H9 (cell line): ENCODE measurements at regions not wholly inside any gene's neighbourhood (a gene's known extent, or its start where the extent isn't known, plus 50 kb on each side); places are given as distances from the start of the nearest gene placed in this dataset.

ENCODE experiments used
- DNase-seq: peaks from one replicate; pipeline ENCODE4 v3.0.0-alpha.2; 2017
- H2AFZ ChIP-seq: one replicate; pipeline ENCODE4 v1.6.1; 2013; ENCODE audit warnings: mild to moderate bottlenecking, low read length, control low read depth, moderate library complexity
- H2AK5ac ChIP-seq: 2 replicates; pipeline ENCODE4 v1.6.1; 2013; ENCODE audit warnings: low read length, control low read depth, mixed read lengths; ENCODE audit not compliant: insufficient read length
- H2BK120ac ChIP-seq: one replicate; pipeline ENCODE4 v1.6.1; 2013; ENCODE audit warnings: low read depth, mild to moderate bottlenecking, low read length, control low read depth, inconsistent platforms; ENCODE audit not compliant: poor library complexity, severe bottlenecking
- H2BK12ac ChIP-seq: 2 replicates; pipeline ENCODE4 v1.6.1; 2013; ENCODE audit warnings: low read length, control low read depth, mixed read lengths, low read depth; ENCODE audit not compliant: insufficient read length
- H2BK15ac ChIP-seq: 2 replicates; pipeline ENCODE4 v1.6.1; 2013; ENCODE audit warnings: low read depth, low read length, control low read depth
- H2BK20ac ChIP-seq: one replicate; pipeline ENCODE4 v1.6.1; 2013; ENCODE audit warnings: low read depth, mild to moderate bottlenecking, low read length, control low read depth, inconsistent platforms; ENCODE audit not compliant: poor library complexity, severe bottlenecking
- H2BK5ac ChIP-seq: 2 replicates; pipeline ENCODE4 v1.6.1; 2013; ENCODE audit warnings: low read length, control low read depth, mixed read lengths; ENCODE audit not compliant: insufficient read length
- H3K14ac ChIP-seq: 2 replicates; pipeline ENCODE4 v1.6.1; 2013; ENCODE audit warnings: low read length, control low read depth; ENCODE audit not compliant: insufficient read depth
- H3K18ac ChIP-seq: 2 replicates; pipeline ENCODE4 v1.6.1; 2013; ENCODE audit warnings: low read depth, mild to moderate bottlenecking, mixed read lengths, low read length, control low read depth; ENCODE audit not compliant: insufficient read length
- H3K23ac ChIP-seq: 2 replicates; pipeline ENCODE4 v1.6.1; 2013; ENCODE audit warnings: low read length, control low read depth, mixed read lengths, low read depth; ENCODE audit not compliant: insufficient read length
- H3K23me2 ChIP-seq: 2 replicates; pipeline ENCODE4 v1.6.1; 2013; ENCODE audit warnings: low read depth, mild to moderate bottlenecking, mixed read lengths, low read length, control low read depth; ENCODE audit not compliant: insufficient read length, poor library complexity, severe bottlenecking
- H3K27ac ChIP-seq: 2 replicates; pipeline ENCODE4 v1.5.1; 2013; ENCODE audit warnings: low read length, control low read depth, mixed read lengths, low read depth; ENCODE audit not compliant: insufficient read length
- H3K27me3 ChIP-seq: 2 replicates; pipeline ENCODE4 v1.6.1; 2013; ENCODE audit warnings: low read length, control low read depth, inconsistent platforms; ENCODE audit not compliant: insufficient read depth
- H3K4ac ChIP-seq: 2 replicates; pipeline ENCODE4 v1.6.1; 2013; ENCODE audit warnings: low read depth, mild to moderate bottlenecking, control low read depth, inconsistent platforms, low read length, moderate library complexity
- H3K4me1 ChIP-seq: 2 replicates; pipeline ENCODE4 v1.6.1; 2013; ENCODE audit warnings: low read length, control low read depth, inconsistent platforms; ENCODE audit not compliant: insufficient read depth
- H3K4me2 ChIP-seq: 2 replicates; pipeline ENCODE4 v1.6.1; 2013; ENCODE audit warnings: low read length, control low read depth, mixed read lengths; ENCODE audit not compliant: insufficient read length, insufficient read depth
- H3K56ac ChIP-seq: 2 replicates; pipeline ENCODE4 v1.6.1; 2013; ENCODE audit warnings: low read depth, mild to moderate bottlenecking, mixed read lengths, low read length, control low read depth; ENCODE audit not compliant: insufficient read length
- H3K79me1 ChIP-seq: 2 replicates; pipeline ENCODE4 v1.6.1; 2013; ENCODE audit warnings: low read depth, mild to moderate bottlenecking, moderate library complexity, low read length, control low read depth, inconsistent platforms; ENCODE audit not compliant: insufficient read depth, poor library complexity, severe bottlenecking
- H3K79me2 ChIP-seq: 2 replicates; pipeline ENCODE4 v1.6.1; 2013; ENCODE audit warnings: low read length, control low read depth, inconsistent platforms; ENCODE audit not compliant: insufficient read depth
- H3K9ac ChIP-seq: 2 replicates; pipeline ENCODE4 v1.6.1; 2013; ENCODE audit warnings: low read length, control low read depth, mixed read lengths; ENCODE audit not compliant: insufficient read length; ENCODE audit errors: extremely low read depth
- H3K9me3 ChIP-seq: one replicate; pipeline ENCODE4 v1.6.1; 2013; ENCODE audit warnings: low read depth, low read length, inconsistent platforms; ENCODE audit not compliant: control insufficient read depth
- H3T11ph ChIP-seq: one replicate; pipeline ENCODE4 v1.6.1; 2013; ENCODE audit warnings: mild to moderate bottlenecking, low read length, control low read depth, inconsistent platforms
- H4K20me1 ChIP-seq: one replicate; pipeline ENCODE4 v1.6.1; 2013; ENCODE audit not compliant: control insufficient read depth, insufficient read length, insufficient read depth
- H4K5ac ChIP-seq: 2 replicates; pipeline ENCODE4 v1.6.1; 2013; ENCODE audit warnings: low read depth, mild to moderate bottlenecking, mixed read lengths, low read length, control low read depth; ENCODE audit not compliant: insufficient read length
- H4K8ac ChIP-seq: replicated peaks from 2 replicates; pipeline ENCODE4 v1.6.1; 2013; ENCODE audit warnings: low read length, control low read depth, mixed read lengths, low read depth; ENCODE audit not compliant: insufficient read length
- H4K91ac ChIP-seq: 2 replicates; pipeline ENCODE4 v1.6.1; 2013; ENCODE audit warnings: low read depth, mild to moderate bottlenecking, moderate library complexity, mixed read lengths, low read length, control low read depth; ENCODE audit not compliant: insufficient read length
- H3K27ac Mint-ChIP-seq, 3 experiments: 2 replicates in 2 of 3; 3 replicates in 1 of 3; pipeline ENCODE4 v1.8.0; 2020 to 2021; ENCODE audit warnings: mixed read lengths in 3 of 3, mild to moderate bottlenecking in 1 of 3, moderate library complexity in 1 of 3
- H3K27me3 Mint-ChIP-seq: 2 replicates; pipeline ENCODE4 v1.8.0; 2021; ENCODE audit warnings: low read depth, mild to moderate bottlenecking, moderate library complexity, mixed read lengths
- H3K36me3 Mint-ChIP-seq, 3 experiments: 2 replicates in 2 of 3; 3 replicates in 1 of 3; pipeline ENCODE4 v1.8.0; 2020 to 2021; ENCODE audit warnings: low read depth in 3 of 3, mixed read lengths in 3 of 3; ENCODE audit not compliant: insufficient read depth in 1 of 3
- H3K4me1 Mint-ChIP-seq, 2 experiments: 2 replicates each; pipeline ENCODE4 v1.8.0; 2020; ENCODE audit warnings: mixed read lengths in 2 of 2
- H3K4me3 Mint-ChIP-seq, 2 experiments: 2 replicates in 1 of 2; 3 replicates in 1 of 2; pipeline ENCODE4 v1.8.0; 2020 to 2021; ENCODE audit warnings: mild to moderate bottlenecking in 2 of 2, mixed read lengths in 2 of 2, moderate library complexity in 1 of 2
- H3K9me3 Mint-ChIP-seq, 2 experiments: 2 replicates in 1 of 2; 3 replicates in 1 of 2; pipeline ENCODE4 v1.8.0; 2020; ENCODE audit warnings: mild to moderate bottlenecking in 2 of 2, mixed read lengths in 2 of 2, moderate library complexity in 1 of 2
- WGBS: extraction: QIAGEN DNeasy Blood & Tissue Kit; methylation state at CpG from one replicate; pipeline ENCODE4 v1.1.7; 2013; ENCODE audit warnings: missing lambda C conversion rate, low lambda C conversion rate, mixed read lengths; ENCODE audit not compliant: insufficient read length; ENCODE audit errors: extremely low coverage; 5-methylcytosine and 5-hydroxymethylcytosine counted together
- TF ChIP-seq, protein P1 (sequence below): fragments of 200-600 bp; sonication (generic); conservative IDR thresholded peaks from 3 replicates; pipeline ENCODE4 v1.8.0; 2021; ENCODE audit warnings: antibody characterized with exemption, mild to moderate bottlenecking

DNA sequence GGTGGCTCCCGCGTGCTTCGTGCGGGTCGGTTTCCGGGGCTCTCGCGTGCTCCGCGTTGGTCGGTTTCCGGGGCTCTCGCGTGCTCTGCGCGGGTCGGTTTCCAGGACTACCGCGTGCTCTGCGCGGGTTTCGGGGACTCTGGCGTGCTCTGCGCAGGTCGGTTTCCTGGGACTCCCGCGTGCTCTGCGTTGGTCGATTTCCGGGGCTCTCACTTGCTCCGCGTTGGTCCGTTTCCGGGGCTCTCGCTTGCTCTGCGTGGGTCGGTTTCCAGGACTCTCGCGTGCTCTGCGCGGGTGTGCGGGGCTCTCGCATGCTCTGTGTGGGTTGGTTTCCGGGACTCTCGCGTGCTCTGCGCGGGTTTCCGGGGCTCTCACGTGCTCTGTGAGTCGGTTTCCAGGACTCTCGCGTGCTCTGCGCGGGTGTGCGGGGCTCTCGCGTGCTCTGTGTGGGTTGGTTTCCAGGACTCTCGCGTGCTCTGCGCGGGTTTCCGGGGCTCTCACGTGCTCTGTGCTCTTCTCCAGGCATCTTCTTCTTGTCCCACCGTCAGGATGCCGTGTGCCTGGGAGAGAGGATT lies 109.9 kb upstream of the LRPAP1 start:
- Histone ChIP-seq H3K27ac (no peak overlapping the region), H2BK12ac (no peak overlapping the region), H3K4me1 (no peaks in the 10 kb centered on the region), H2BK15ac (no peak overlapping the region), H3T11ph (no peak overlapping the region), H3K56ac (no peak overlapping the region), H3K9me3 (no peaks in the 10 kb centered on the region), H3K18ac (no peak overlapping the region), H3K27me3 (no peaks in the 10 kb centered on the region), H3K23me2 (no peaks in the 10 kb centered on the region), H2AK5ac (no peak overlapping the region), H2AFZ (no peak overlapping the region), H4K91ac (no peak overlapping the region), H3K14ac (no peak overlapping the region; the same call in 1 of the 2 replicates), H3K79me2 (no peaks in the 10 kb centered on the region), H2BK120ac (no peak overlapping the region), H3K4ac (no peak overlapping the region), H2BK20ac (no peak overlapping the region), H4K20me1 (no peaks in the 10 kb centered on the region), H3K79me1 (no peaks in the 10 kb centered on the region), H2BK5ac (no peak overlapping the region), H3K9ac (no peak overlapping the region), H4K5ac (no peak overlapping the region), H4K8ac (no peak overlapping the region), H3K23ac (no peak overlapping the region), H3K4me2 (no peak overlapping the region)
- no peak overlapping the region for H3K4me3 Mint-ChIP-seq
- H3K27ac Mint-ChIP-seq: no peak overlapping the region
- peaks cover 0 to 2% (median 0%) of the 10 kb centered on the region in 3 experiments; a peak in 2 of 7 replicates for H3K36me3 Mint-ChIP-seq
- DNase-seq: no peak
- peaks cover 0 to 3% of the 10 kb centered on the region in 2 experiments; a peak in 1 of 5 replicates for H3K9me3 Mint-ChIP-seq
- peaks cover 45% of the 10 kb centered on the region for H3K27me3 Mint-ChIP-seq
- TF ChIP-seq, protein P1, sequence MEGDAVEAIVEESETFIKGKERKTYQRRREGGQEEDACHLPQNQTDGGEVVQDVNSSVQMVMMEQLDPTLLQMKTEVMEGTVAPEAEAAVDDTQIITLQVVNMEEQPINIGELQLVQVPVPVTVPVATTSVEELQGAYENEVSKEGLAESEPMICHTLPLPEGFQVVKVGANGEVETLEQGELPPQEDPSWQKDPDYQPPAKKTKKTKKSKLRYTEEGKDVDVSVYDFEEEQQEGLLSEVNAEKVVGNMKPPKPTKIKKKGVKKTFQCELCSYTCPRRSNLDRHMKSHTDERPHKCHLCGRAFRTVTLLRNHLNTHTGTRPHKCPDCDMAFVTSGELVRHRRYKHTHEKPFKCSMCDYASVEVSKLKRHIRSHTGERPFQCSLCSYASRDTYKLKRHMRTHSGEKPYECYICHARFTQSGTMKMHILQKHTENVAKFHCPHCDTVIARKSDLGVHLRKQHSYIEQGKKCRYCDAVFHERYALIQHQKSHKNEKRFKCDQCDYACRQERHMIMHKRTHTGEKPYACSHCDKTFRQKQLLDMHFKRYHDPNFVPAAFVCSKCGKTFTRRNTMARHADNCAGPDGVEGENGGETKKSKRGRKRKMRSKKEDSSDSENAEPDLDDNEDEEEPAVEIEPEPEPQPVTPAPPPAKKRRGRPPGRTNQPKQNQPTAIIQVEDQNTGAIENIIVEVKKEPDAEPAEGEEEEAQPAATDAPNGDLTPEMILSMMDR: no peak
- no CpG with 5 or more reads among the region's 66 CpGs for WGBS
- peaks cover 3 to 8% of the 10 kb centered on the region in 2 experiments; a peak in 3 of 4 replicates for H3K4me1 Mint-ChIP-seq
